Neutrophil (primary cell): ENCODE measurements at regions not wholly inside any gene's neighbourhood (a gene's known extent, or its start where the extent isn't known, plus 50 kb on each side); places are given as distances from the start of the nearest gene placed in this dataset.

ENCODE experiments used
- H3K27ac ChIP-seq: fragments of 200-600 bp; sonication (generic); 2 replicates; pipeline ENCODE4 v1.5.1; 2016; ENCODE audit warnings: mild to moderate bottlenecking, moderate library complexity
- H3K27me3 ChIP-seq: fragments of 200-600 bp; sonication (generic); 2 replicates; pipeline ENCODE4 v1.6.0; 2016; ENCODE audit warnings: mild to moderate bottlenecking
- H3K36me3 ChIP-seq: fragments of 200-600 bp; sonication (generic); 2 replicates; pipeline ENCODE4 v1.5.1; 2017
- H3K4me1 ChIP-seq, 2 experiments: fragments of 200-600 bp in 1 of 2; sonication (generic) in 1 of 2; 1 replicate in 1 of 2; 2 replicates in 1 of 2; pipeline versions ENCODE4 v1.5.1 to v1.6.1; 2013 to 2016; ENCODE audit warnings: low read depth in 1 of 2, low read length in 1 of 2, mild to moderate bottlenecking in 1 of 2, moderate library complexity in 1 of 2; ENCODE audit not compliant: control insufficient read depth in 1 of 2, insufficient read depth in 1 of 2
- H3K4me3 ChIP-seq, 2 experiments: fragments of 200-600 bp in 1 of 2; sonication (generic) in 1 of 2; 1 replicate in 1 of 2; 2 replicates in 1 of 2; pipeline ENCODE4 v1.5.1; 2013 to 2016; ENCODE audit warnings: low read depth in 1 of 2, low read length in 1 of 2, mild to moderate bottlenecking in 1 of 2, moderate library complexity in 1 of 2
- H3K9me3 ChIP-seq: fragments of 200-600 bp; sonication (generic); 2 replicates; pipeline ENCODE4 v1.5.1; 2016
- CTCF ChIP-seq: fragments of 200-600 bp; sonication (generic); IDR thresholded peaks from 2 replicates; pipeline ENCODE4 v1.5.1; 2016; ENCODE audit warnings: antibody characterized with exemption

- TF ChIP-seq CTCF, result no peak
- no peaks in the 10 kb centered on the region for H3K27me3 ChIP-seq
- H3K9me3 ChIP-seq, result no peaks in the 10 kb centered on the region
- H3K27ac ChIP-seq, result no peak overlapping the region
- no peaks in the 10 kb centered on the region for H3K36me3 ChIP-seq
- H3K4me1 ChIP-seq, result no peaks in the 10 kb centered on the region
- H3K4me3 ChIP-seq, result no peak overlapping the region
These were observed 77.3 kb downstream of the RPE65 start for GRCh38 chr1:68372487-68372886.

- H3K27me3 ChIP-seq, result no peaks in the 10 kb centered on the region
- no peaks in the 10 kb centered on the region for H3K9me3 ChIP-seq
- no peak for TF ChIP-seq CTCF
- H3K27ac ChIP-seq, result no peak overlapping the region
- H3K4me3 ChIP-seq, result no peak overlapping the region
- no peaks in the 10 kb centered on the region for H3K36me3 ChIP-seq
- H3K4me1 ChIP-seq, result no peaks in the 10 kb centered on the region
These were observed 79.4 kb downstream of the RPE65 start for GRCh38 chr1:68370101-68370915.

- no peak overlapping the region for H3K27ac ChIP-seq
- TF ChIP-seq CTCF, result no peak
- no peaks in the 10 kb centered on the region for H3K36me3 ChIP-seq
These were observed 83.2 kb downstream of the RPE65 start for GRCh38 chr1:68366572-68366971.

GRCh38 chr1:68365709-68366382 lies 83.9 kb downstream of the RPE65 start:
- Histone ChIP-seq H3K4me1 (no peaks in the 10 kb centered on the region), H3K36me3 (no peaks in the 10 kb centered on the region), H3K27ac (no peak overlapping the region), H3K9me3 (no peaks in the 10 kb centered on the region), H3K27me3 (no peaks in the 10 kb centered on the region), H3K4me3 (no peak overlapping the region)
- TF ChIP-seq CTCF, result no peak

More at GRCh38 chr1:68366572-68366971, 83.2 kb downstream of the RPE65 start:
- no peaks in the 10 kb centered on the region for H3K9me3 ChIP-seq
- H3K4me1 ChIP-seq, result no peaks in the 10 kb centered on the region
- H3K4me3 ChIP-seq, result no peak overlapping the region
- no peaks in the 10 kb centered on the region for H3K27me3 ChIP-seq

GRCh38 chr1:68363339-68363738 lies 86.4 kb downstream of the RPE65 start:
- no peak overlapping the region for H3K4me3 ChIP-seq
- H3K27ac ChIP-seq, result no peak overlapping the region
- no peaks in the 10 kb centered on the region for H3K4me1 ChIP-seq
- H3K36me3 ChIP-seq, result no peaks in the 10 kb centered on the region
- TF ChIP-seq CTCF, result no peak
- no peaks in the 10 kb centered on the region for H3K27me3 ChIP-seq
- H3K9me3 ChIP-seq, result no peaks in the 10 kb centered on the region
